A673 (cell line): ENCODE measurements at regions not wholly inside any gene's neighbourhood (a gene's known extent, or its start where the extent isn't known, plus 50 kb on each side); places are given as distances from the start of the nearest gene placed in this dataset.

ENCODE experiments used
- BruUV-seq: library from RNA; stranded (reverse); fragments of 400-500 nt; replicated peaks from 2 replicates; lab custom pipeline; 2021; lab: Mats Ljungman, UMichigan
- CTCF ChIA-PET: fragments of 300-600 bp; sonication (Branson Sonifier 250); formaldehyde crosslinking; loops from one replicate; lab custom pipeline; 2022; ENCODE audit warnings: antibody characterized with exemption; lab: Charles Lee
- POLR2A ChIA-PET: fragments of 300-600 bp; sonication (Branson Sonifier 250); formaldehyde crosslinking; loops from one replicate; lab custom pipeline; 2022; ENCODE audit warnings: antibody characterized with exemption; ENCODE audit not compliant: low non-redundant PET; lab: Charles Lee
- DNase-seq: peaks from one replicate; pipeline ENCODE4 v3.0.0-alpha.2; 2015; ENCODE audit warnings: low spot score
- H3K27ac ChIP-seq: fragments of 200-600 bp; sonication (generic); 2 replicates; pipeline ENCODE4 v1.5.1; 2016; ENCODE audit warnings: mixed run types, low read depth, mild to moderate bottlenecking, mixed read lengths, antibody characterized with exemption, low read length; ENCODE audit not compliant: poor library complexity, severe bottlenecking
- H3K27me3 ChIP-seq: fragments of 200-600 bp; sonication (generic); replicated peaks from 2 replicates; pipeline ENCODE4 v1.6.1; 2017; ENCODE audit warnings: mixed run types, low read depth, mild to moderate bottlenecking, mixed read lengths, antibody characterized with exemption, low read length; ENCODE audit not compliant: insufficient read depth, poor library complexity
- H3K36me3 ChIP-seq: fragments of 200-600 bp; sonication (generic); 2 replicates; pipeline ENCODE4 v1.6.1; 2016; ENCODE audit warnings: mixed run types, mild to moderate bottlenecking, mixed read lengths, antibody characterized with exemption, low read length; ENCODE audit not compliant: insufficient read depth, poor library complexity, severe bottlenecking
- H3K4me1 ChIP-seq: fragments of 200-600 bp; sonication (generic); 2 replicates; pipeline ENCODE4 v1.6.1; 2017; ENCODE audit warnings: mixed run types, mild to moderate bottlenecking, mixed read lengths, antibody characterized with exemption, low read length; ENCODE audit not compliant: insufficient read depth, poor library complexity, severe bottlenecking
- H3K4me3 ChIP-seq: fragments of 200-600 bp; sonication (generic); 2 replicates; pipeline ENCODE4 v1.5.1; 2016; ENCODE audit warnings: low read depth, mixed run types, mild to moderate bottlenecking, mixed read lengths, low read length; ENCODE audit not compliant: poor library complexity, severe bottlenecking
- H3K9me3 ChIP-seq: fragments of 200-600 bp; sonication (generic); 2 replicates; pipeline ENCODE4 v1.6.1; 2016; ENCODE audit warnings: mixed run types, low read depth, mild to moderate bottlenecking, mixed read lengths, antibody characterized with exemption, low read length; ENCODE audit not compliant: poor library complexity, severe bottlenecking
- EZH2 ChIP-seq: fragments of 200-600 bp; sonication (generic); IDR thresholded peaks from 2 replicates; pipeline ENCODE4 v1.6.1; 2017; ENCODE audit warnings: borderline replicate concordance, low read depth, mild to moderate bottlenecking, mixed read lengths, antibody characterized with exemption, low read length; ENCODE audit not compliant: poor library complexity, severe bottlenecking
- intact Hi-C: fragments of 100-400 bp; cut with micrococcal nuclease; formaldehyde crosslinking; loops from one replicate; pipeline ENCODE4 v1.10.0; 2022; ENCODE audit not compliant: unreplicated experiment
- TF ChIP-seq, protein P1 (sequence below): fragments of 300-800, 200-600 bp; sonication (generic); conservative IDR thresholded peaks from 2 replicates; pipeline ENCODE4 v1.5.1; 2017; ENCODE audit warnings: low read depth, mild to moderate bottlenecking, antibody characterized with exemption, low read length, moderate library complexity, mixed read lengths

DNA sequence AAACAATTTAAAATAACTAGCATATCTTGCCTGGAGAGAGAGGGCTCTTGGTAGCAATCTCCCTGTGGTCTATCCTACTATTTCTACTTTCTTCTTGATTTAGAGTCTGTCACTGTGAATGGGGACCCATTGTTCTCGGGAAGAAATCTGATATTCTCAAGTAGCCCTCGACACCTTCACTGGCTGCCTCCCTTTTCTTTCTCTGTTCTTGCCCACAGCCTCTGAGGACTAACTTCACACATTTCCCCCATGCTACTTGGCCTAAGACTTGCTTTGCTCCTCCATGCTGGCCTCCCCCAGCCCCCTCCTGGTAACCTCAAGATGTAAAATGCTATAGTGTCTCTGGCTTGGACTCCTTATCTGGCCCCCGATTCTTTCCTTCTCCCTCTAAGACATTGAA lies 58.8 kb upstream of the NT5C1B start:
- ChIA-PET POLR2A (no interaction called here), CTCF (no interaction called here)
- Histone ChIP-seq H3K27me3 (no peaks in the 10 kb centered on the region), H3K9me3 (no peaks in the 10 kb centered on the region), H3K36me3 (no peaks in the 10 kb centered on the region), H3K4me1 (no peaks in the 10 kb centered on the region), H3K27ac (no peak overlapping the region), H3K4me3 (no peak overlapping the region)
- DNase-seq, result no peak
- intact Hi-C loops, result no loop called here
- BruUV-seq, result no TSS peak
- TF ChIP-seq, protein P1, sequence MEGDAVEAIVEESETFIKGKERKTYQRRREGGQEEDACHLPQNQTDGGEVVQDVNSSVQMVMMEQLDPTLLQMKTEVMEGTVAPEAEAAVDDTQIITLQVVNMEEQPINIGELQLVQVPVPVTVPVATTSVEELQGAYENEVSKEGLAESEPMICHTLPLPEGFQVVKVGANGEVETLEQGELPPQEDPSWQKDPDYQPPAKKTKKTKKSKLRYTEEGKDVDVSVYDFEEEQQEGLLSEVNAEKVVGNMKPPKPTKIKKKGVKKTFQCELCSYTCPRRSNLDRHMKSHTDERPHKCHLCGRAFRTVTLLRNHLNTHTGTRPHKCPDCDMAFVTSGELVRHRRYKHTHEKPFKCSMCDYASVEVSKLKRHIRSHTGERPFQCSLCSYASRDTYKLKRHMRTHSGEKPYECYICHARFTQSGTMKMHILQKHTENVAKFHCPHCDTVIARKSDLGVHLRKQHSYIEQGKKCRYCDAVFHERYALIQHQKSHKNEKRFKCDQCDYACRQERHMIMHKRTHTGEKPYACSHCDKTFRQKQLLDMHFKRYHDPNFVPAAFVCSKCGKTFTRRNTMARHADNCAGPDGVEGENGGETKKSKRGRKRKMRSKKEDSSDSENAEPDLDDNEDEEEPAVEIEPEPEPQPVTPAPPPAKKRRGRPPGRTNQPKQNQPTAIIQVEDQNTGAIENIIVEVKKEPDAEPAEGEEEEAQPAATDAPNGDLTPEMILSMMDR, result no peak
- no peak for TF ChIP-seq EZH2

DNA sequence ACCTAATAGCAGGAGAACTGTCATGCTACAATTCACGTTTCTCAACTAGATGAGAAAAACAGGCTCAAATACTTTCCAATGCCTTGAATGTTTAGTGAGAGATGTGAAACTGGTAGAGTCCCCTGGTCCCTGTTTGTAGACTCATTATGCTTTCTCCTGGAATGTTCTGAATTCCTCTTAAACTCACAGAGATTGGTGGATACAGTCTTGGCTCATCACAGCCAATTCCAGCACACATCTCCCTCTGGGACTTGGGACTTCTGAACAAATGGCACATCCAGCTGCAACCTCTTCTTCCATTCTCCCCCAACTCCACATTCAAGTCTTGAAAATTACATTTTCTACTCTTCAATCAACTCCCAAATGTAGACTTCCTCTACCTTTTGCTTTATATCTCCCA lies 58.4 kb upstream of the NT5C1B start:
- TF ChIP-seq, protein P1, result no peak
- no peak for TF ChIP-seq EZH2
- Histone ChIP-seq H3K27ac (no peak overlapping the region), H3K4me1 (no peaks in the 10 kb centered on the region), H3K4me3 (no peak overlapping the region), H3K36me3 (no peaks in the 10 kb centered on the region), H3K27me3 (no peaks in the 10 kb centered on the region), H3K9me3 (no peaks in the 10 kb centered on the region)
- POLR2A ChIA-PET, result no interaction called here
- CTCF ChIA-PET, result no interaction called here
- no TSS peak for BruUV-seq
- intact Hi-C loops, result no loop called here
- no peak for DNase-seq

DNA sequence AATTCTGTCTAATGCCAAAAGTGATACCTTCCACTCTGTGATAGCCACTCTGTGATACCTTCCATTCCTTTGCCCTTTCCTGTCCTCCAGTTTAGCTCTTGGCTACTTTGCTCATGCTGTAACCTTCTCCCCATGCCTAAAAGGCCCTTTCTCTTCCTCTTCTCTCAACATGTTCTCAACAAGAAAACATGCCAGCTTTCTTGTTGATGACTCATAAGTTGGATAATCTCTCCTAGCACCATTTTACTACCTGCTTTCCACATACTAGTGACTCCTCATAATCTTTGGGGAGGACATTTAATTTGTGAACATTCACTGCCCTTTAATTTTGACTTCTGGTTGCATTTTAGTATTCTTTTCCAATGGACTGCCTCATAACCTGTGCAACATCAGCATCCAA lies 55.9 kb upstream of the NT5C1B start:
- Histone ChIP-seq H3K9me3 (no peaks in the 10 kb centered on the region), H3K4me3 (no peak overlapping the region), H3K27me3 (no peaks in the 10 kb centered on the region), H3K4me1 (no peaks in the 10 kb centered on the region), H3K36me3 (no peaks in the 10 kb centered on the region), H3K27ac (no peak overlapping the region)
- intact Hi-C loops, result no loop called here
- no TSS peak for BruUV-seq
- TF ChIP-seq EZH2, result no peak
- TF ChIP-seq, protein P1, result no peak
- DNase-seq, result no peak
- POLR2A ChIA-PET, result no interaction called here
- CTCF ChIA-PET, result no interaction called here
